Progenitor cell of endocrine pancreas (in vitro differentiated cells): ENCODE measurements at regions not wholly inside any gene's neighbourhood (a gene's known extent, or its start where the extent isn't known, plus 50 kb on each side); places are given as distances from the start of the nearest gene placed in this dataset.
A peak's percentile ranks its signal among the peaks of the same experiment; 100 is the strongest.

Source experiments
- DNase-seq: peaks from one replicate; pipeline ENCODE4 v3.0.0; 2021; ENCODE audit warnings: low spot score; ENCODE audit not compliant: unreplicated experiment
- H3K27ac Mint-ChIP-seq: 2 replicates; pipeline ENCODE4 v1.8.0; 2021; ENCODE audit warnings: mild to moderate bottlenecking, moderate library complexity, mixed read lengths
- H3K27me3 Mint-ChIP-seq: 2 replicates; pipeline ENCODE4 v1.8.0; 2021; ENCODE audit warnings: mixed read lengths
- H3K36me3 Mint-ChIP-seq: 2 replicates; pipeline ENCODE4 v1.8.0; 2022; ENCODE audit warnings: mixed read lengths; ENCODE audit not compliant: insufficient read depth
- H3K4me1 Mint-ChIP-seq: 2 replicates; pipeline ENCODE4 v1.8.0; 2021; ENCODE audit warnings: low read depth, mixed read lengths
- H3K4me3 Mint-ChIP-seq: 2 replicates; pipeline ENCODE4 v1.8.0; 2021; ENCODE audit warnings: low read depth, mild to moderate bottlenecking, moderate library complexity, mixed read lengths
- H3K9me3 Mint-ChIP-seq: 2 replicates; pipeline ENCODE4 v1.8.0; 2021; ENCODE audit warnings: low read depth, mixed read lengths
- CTCF ChIP-seq: fragments of 200-600 bp; sonication (generic); IDR thresholded peaks from one replicate; pipeline ENCODE4 v1.5.0; 2021; ENCODE audit warnings: antibody characterized with exemption, mild to moderate bottlenecking; ENCODE audit not compliant: unreplicated experiment

- TF ChIP-seq CTCF: no peak
- Mint-ChIP-seq H3K4me3 (no peak overlapping the region), H3K9me3 (peaks cover 7% of the 10 kb centered on the region), H3K27me3 (peaks cover 4% of the 10 kb centered on the region), H3K27ac (no peak overlapping the region), H3K4me1 (peaks cover 4% of the 10 kb centered on the region), H3K36me3 (no peaks in the 10 kb centered on the region)
- no peak for DNase-seq
Measured at GRCh38 chr5:8749556-8749955, 796.3 kb downstream of the SEMA5A start.

DNA sequence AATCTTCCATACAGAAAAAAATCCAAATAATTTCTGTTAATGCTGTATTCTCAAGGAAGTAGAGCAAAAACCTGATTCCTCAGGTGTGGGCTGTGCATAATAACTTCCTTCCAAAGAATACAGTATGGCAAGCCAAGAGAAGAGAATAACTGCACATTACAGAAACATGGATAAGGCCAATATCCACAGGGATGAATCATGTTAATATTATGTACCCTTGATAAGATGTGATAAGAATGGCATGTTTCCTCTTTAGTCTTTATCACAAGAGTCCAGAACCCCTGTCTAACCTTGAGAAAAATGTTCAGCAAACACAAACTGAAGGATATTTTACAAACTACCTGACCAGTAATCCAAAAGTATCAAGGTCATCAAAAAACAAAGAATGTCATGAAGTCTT, 795.8 kb downstream of the SEMA5A start:
- no peaks in the 10 kb centered on the region for H3K36me3 Mint-ChIP-seq
- no peak for TF ChIP-seq CTCF
- H3K4me1 Mint-ChIP-seq: peaks cover 4% of the 10 kb centered on the region

GRCh38 chr5:8751971-8752370, 793.9 kb downstream of the SEMA5A start:
- Mint-ChIP-seq H3K27me3 (peaks cover 6% of the 10 kb centered on the region), H3K9me3 (peaks cover 7% of the 10 kb centered on the region), H3K4me3 (no peak overlapping the region), H3K4me1 (peaks cover 4% of the 10 kb centered on the region), H3K36me3 (no peaks in the 10 kb centered on the region), H3K27ac (no peak overlapping the region)
- TF ChIP-seq CTCF: no peak
- no peak for DNase-seq

More for the DNA sequence above, 795.8 kb downstream of the SEMA5A start:
- no peak overlapping the region for H3K27ac Mint-ChIP-seq
- no peak for DNase-seq
- H3K4me3 Mint-ChIP-seq: no peak overlapping the region
- H3K9me3 Mint-ChIP-seq: peaks cover 7% of the 10 kb centered on the region
- peaks cover 6% of the 10 kb centered on the region for H3K27me3 Mint-ChIP-seq

GRCh38 chr5:8752595-8752994, 793.3 kb downstream of the SEMA5A start:
- peaks cover 7% of the 10 kb centered on the region for H3K9me3 Mint-ChIP-seq
- peaks cover 4% of the 10 kb centered on the region for H3K4me1 Mint-ChIP-seq
- no peaks in the 10 kb centered on the region for H3K36me3 Mint-ChIP-seq
- DNase-seq: no peak
- no peak overlapping the region for H3K4me3 Mint-ChIP-seq
- H3K27ac Mint-ChIP-seq: no peak overlapping the region
- H3K27me3 Mint-ChIP-seq: peaks cover 6% of the 10 kb centered on the region
- no peak for TF ChIP-seq CTCF

- DNase-seq: no peak
- no peaks in the 10 kb centered on the region for H3K36me3 Mint-ChIP-seq
- no peaks in the 10 kb centered on the region for H3K4me1 Mint-ChIP-seq
- peak; percentile 62 for TF ChIP-seq CTCF
- no peak overlapping the region for H3K4me3 Mint-ChIP-seq
- peaks cover 13% of the 10 kb centered on the region for H3K9me3 Mint-ChIP-seq
- peaks cover 6% of the 10 kb centered on the region for H3K27me3 Mint-ChIP-seq
- H3K27ac Mint-ChIP-seq: no peak overlapping the region
Measured at GRCh38 chr5:8756498-8757084, 789.3 kb downstream of the SEMA5A start.
